NCI-H748 (cell line): ENCODE measurements at regions not wholly inside any gene's neighbourhood (a gene's known extent, or its start where the extent isn't known, plus 50 kb on each side); places are given as distances from the start of the nearest gene placed in this dataset.
A peak's percentile ranks its signal among the peaks of the same experiment; 100 is the strongest.
"Not testable (repeated sequence)": the region's sequence is repeated elsewhere in the genome, so short reads cannot be mapped to it uniquely, and the experiment has no call there.

ENCODE experiments used
- DNase-seq: peaks from one replicate; lab custom pipeline; 2025; ENCODE audit not compliant: unreplicated experiment; lab: John Stamatoyannopoulos, UW

GRCh38 chr13:38159710-38160109 is 189.9 kb upstream of the UFM1 start:
- no peak for DNase-seq

- no peak for DNase-seq
Observed at GRCh38 chr13:38147050-38147449, 202.6 kb upstream of the UFM1 start.

- DNase-seq = no peak
Observed at GRCh38 chr13:38141792-38142191, 207.9 kb upstream of the UFM1 start.

GRCh38 chr13:38135592-38135991 is 214.1 kb upstream of the UFM1 start:
- no peak for DNase-seq

GRCh38 chr13:38121267-38121666 is 228.4 kb upstream of the UFM1 start:
- peak; percentile 34 for DNase-seq

GRCh38 chr13:38103851-38104250 is 234.3 kb upstream of the TRPC4 start:
- no peak for DNase-seq

GRCh38 chr13:38099751-38100150 is 230.2 kb upstream of the TRPC4 start:
- DNase-seq = no peak

- no peak for DNase-seq
Observed at GRCh38 chr13:38093425-38093824, 223.9 kb upstream of the TRPC4 start.

- no peak for DNase-seq
Observed at GRCh38 chr13:38090913-38091312, 221.3 kb upstream of the TRPC4 start.

- no peak for DNase-seq
Observed at GRCh38 chr13:38086721-38087120, 217.1 kb upstream of the TRPC4 start.

GRCh38 chr13:38086013-38086412 is 216.4 kb upstream of the TRPC4 start:
- no peak for DNase-seq

- DNase-seq = no peak
Observed at GRCh38 chr13:38073931-38074330, 204.4 kb upstream of the TRPC4 start.

GRCh38 chr13:38072696-38073095 is 203.1 kb upstream of the TRPC4 start:
- no peak for DNase-seq

GRCh38 chr13:38071340-38071739 is 201.8 kb upstream of the TRPC4 start:
- not testable (repeated sequence) for DNase-seq

GRCh38 chr13:38053896-38054295 is 184.3 kb upstream of the TRPC4 start:
- DNase-seq = no peak

- DNase-seq = no peak
Observed at GRCh38 chr13:38046049-38046376, 176.4 kb upstream of the TRPC4 start.

GRCh38 chr13:38045278-38046048 is 175.9 kb upstream of the TRPC4 start:
- DNase-seq = peak; percentile 54

GRCh38 chr13:38044067-38044466 is 174.5 kb upstream of the TRPC4 start:
- no peak for DNase-seq

GRCh38 chr13:38042771-38043170 is 173.2 kb upstream of the TRPC4 start:
- DNase-seq = no peak

GRCh38 chr13:38024431-38024830 is 154.9 kb upstream of the TRPC4 start:
- no peak for DNase-seq

GRCh38 chr13:38017320-38017719 is 147.7 kb upstream of the TRPC4 start:
- no peak for DNase-seq

- DNase-seq = no peak
Observed at GRCh38 chr13:38013676-38014075, 144.1 kb upstream of the TRPC4 start.

- no peak for DNase-seq
Observed at GRCh38 chr13:38012096-38012495, 142.5 kb upstream of the TRPC4 start.
